ENCODE measurements at regions not wholly inside any gene's neighbourhood (a gene's known extent, or its start where the extent isn't known, plus 50 kb on each side); places are given as distances from the start of the nearest gene placed in this dataset.

DNA sequence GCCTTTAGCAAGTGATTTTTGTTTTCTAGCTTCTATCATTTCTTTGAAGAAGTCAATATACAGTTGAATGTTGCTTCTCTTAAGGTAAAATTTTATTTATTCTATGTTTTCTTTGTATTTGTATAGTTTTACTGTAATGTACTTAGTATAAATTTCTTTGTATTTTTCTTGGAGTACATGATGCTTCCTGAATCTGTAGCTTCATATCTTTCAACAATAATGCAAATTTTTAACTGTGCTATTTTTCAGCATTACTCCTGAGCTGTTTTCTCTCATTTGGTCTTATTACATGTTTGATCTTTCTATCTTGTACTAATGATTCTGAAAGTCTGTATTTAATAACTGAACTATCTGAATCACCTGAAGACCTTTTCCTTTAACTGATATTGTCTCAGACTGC is 253.9 kb upstream of the NXPH2 start:
- TF ChIP-seq POLR2A (IDR thresholded peaks at IDR 0.05; ENCODE audit: low read depth, low read length) (no peak), POLR2AphosphoS5 (IDR thresholded peaks at IDR 0.05; ENCODE audit: low read depth, low read length) (no peak), TAF1 (IDR thresholded peaks at IDR 0.05; ENCODE audit: low read depth, low read length) (no peak), PAX5 (IDR thresholded peaks at IDR 0.05; ENCODE audit: insufficient read depth, low read length, severe bottlenecking) (no peak), POU2F2 (IDR thresholded peaks at IDR 0.05; ENCODE audit: low read depth, low read length) (no peak)

All from GM12891 (cell line).